Peyer's patch (tissue), 4 donors: ENCODE measurements at regions not wholly inside any gene's neighbourhood (a gene's known extent, or its start where the extent isn't known, plus 50 kb on each side); places are given as distances from the start of the nearest gene placed in this dataset.

Experiments used
- CTCF ChIP-seq, 6 experiments: fragments of 450-650 bp in 4 of 6; fragments of 200-600 bp in 2 of 6; sonication (generic) in 1 of 6; IDR thresholded peaks; one replicate each; pipeline ENCODE4 v1.5.1; 2017 to 2019; ENCODE audit warnings: antibody characterized with exemption in 6 of 6, mild to moderate bottlenecking in 3 of 6, moderate library complexity in 1 of 6
- POLR2A ChIP-seq, 2 donors: fragments of 450-650 bp; IDR thresholded peaks; one replicate each; pipeline ENCODE4 v1.5.1; 2017; ENCODE audit warnings: antibody characterized with exemption in 2 of 2, mild to moderate bottlenecking in 2 of 2, moderate library complexity in 2 of 2

GRCh38 chr16:35249051-35249450, 1789.6 kb downstream of the TP53TG3F start:
- TF ChIP-seq CTCF (IDR thresholded peaks at IDR 0.05) (no peak), POLR2A (IDR thresholded peaks at IDR 0.05) (no peak)
